ENCODE measurements at regions not wholly inside any gene's neighbourhood (a gene's known extent, or its start where the extent isn't known, plus 50 kb on each side); places are given as distances from the start of the nearest gene placed in this dataset.
"Not testable (repeated sequence)": the region's sequence is repeated elsewhere in the genome, so short reads cannot be mapped to it uniquely, and the experiment has no call there.

DNA sequence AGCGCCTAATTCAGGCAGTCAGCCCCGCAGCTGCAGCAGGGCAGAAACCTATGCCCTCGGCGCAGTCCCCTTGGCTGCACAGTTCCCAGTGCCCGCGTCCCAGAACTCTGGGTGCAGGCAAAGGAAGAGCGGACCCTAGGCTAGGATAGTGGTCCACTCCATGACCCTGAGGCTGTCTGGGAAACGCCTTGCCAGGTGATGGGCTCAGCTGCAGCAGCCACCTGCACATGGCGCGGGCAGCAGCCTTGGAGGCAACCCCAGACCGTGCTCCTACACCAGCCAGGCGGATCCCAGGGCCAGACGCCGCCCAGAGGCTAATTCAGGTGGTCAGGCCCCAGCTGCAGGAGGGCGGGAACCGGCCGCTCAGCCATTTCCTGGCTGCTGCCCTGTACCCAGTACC lies 83.0 kb downstream of the POTEC start:
- DNase-seq (ENCODE audit: low read depth): not testable (repeated sequence)

DNA sequence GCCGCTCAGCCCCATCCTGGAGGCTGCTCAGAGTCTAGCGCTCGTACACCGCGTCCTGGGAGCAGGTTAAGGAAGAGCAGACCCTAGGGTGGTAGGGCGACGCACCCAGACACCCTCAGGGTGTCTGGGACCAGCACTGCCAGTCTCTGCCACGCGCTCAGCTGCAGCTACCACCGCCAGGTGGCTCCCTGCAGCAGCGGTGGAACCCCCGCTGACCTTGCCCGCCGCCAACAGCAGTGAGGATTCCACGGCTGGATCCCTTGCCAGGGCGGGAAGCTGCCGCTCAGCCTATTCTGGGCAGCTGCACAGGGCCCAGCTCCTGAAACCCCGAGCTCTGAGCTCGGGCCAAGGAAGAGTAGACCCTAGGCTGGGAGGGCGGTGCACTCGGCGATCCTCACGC lies 83.6 kb downstream of the POTEC start:
- DNase-seq (ENCODE audit: low read depth): not testable (repeated sequence)

DNA sequence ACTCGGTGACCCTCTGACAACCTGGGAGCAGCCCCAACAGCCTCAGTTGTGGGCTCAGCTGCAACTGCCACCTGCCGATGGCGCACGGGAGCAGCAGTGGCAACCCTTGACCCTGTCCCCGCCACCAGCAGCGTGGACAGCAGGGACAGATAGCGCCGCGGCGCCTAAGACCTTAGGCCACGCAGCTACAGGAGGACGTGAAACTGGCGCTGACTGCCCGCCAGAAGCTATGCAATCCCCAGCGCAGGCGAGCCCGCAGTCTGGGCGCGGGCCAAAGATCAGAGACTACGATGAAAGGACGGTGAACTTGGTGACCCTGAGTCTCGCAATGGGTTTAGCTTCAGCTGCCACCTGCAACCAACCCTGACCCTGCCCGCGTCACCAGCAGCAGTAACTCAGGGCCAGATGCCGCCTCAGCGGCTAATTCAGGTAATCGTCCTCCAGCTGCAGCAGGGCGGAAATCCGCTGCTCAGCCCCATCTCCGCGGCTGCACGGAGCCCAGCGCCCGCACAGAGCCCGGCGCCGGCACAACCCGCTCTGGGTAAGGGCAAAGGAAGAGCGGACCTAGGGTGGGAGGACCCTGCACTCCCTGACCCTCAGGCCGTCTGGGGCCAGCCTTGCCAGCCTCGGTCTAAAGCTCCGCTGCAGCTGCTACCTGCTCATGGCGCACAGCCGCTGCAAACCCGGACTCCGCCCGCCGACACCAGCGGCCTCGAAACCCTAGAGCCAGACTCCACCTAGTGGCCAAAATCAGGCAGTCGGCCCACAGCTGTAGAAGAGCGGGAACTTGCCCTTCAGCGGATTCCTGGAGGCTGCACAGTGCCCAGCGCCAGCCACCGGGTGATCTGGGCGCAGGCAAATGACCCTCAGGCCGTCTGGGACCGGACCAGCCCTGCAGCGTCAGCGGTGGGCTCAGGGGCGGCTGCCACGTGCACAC lies 85.1 kb downstream of the POTEC start:
- DNase-seq (ENCODE audit: low read depth): not testable (repeated sequence)

DNA sequence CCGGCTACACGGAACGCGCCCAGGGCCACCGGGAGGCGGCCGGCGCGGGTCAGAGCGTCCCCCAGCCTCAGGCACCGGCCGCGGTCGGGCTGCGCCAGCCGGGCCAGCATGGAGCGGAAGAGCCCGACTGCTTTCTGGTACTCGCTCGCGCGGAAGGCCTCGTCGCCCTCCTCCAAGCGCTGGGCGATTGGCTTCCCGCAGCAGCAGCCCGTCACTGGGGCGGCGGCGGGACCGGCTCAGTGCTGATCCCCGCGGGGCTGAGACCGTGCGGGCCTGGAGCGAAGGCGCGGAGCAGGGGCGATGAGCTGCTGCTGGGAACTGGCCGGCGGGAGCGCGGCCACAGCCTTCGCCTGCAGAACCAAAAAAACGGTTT lies 92.8 kb downstream of the POTEC start:
- not testable (repeated sequence) for DNase-seq (ENCODE audit: low read depth)

DNA sequence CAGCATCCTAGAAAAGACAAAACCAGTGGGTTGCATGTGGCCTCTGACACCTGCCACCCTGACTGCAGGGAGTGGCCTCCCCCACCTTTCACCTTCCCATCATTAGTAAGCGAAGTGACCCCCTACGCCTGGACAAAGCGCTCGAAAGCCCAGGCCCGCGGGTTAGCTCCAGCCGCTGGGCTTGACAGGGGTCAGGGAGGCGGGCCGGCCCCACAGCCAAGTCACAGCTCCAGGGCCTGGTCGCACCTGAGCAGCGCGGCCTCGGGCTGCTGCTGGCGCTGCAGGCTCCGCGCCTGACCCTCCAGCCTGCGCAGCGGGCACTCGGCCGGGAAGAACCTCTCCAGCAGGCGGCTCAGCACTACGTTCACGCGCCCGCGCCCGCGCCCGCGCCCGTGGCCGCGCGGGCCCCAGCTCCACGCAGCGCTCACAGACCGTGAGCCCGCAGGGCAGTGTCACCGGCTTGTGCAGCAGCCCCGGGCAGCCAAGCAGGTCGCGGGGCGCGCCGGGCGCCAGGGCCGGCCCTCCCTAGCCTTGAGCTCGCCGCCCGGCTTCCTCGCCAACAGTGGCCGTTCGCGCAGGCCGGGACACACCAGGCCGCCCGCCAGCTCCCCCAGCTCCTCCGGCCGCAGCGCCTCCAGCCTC lies 93.3 kb downstream of the POTEC start:
- DNase-seq (ENCODE audit: low read depth): not testable (repeated sequence)

DNA sequence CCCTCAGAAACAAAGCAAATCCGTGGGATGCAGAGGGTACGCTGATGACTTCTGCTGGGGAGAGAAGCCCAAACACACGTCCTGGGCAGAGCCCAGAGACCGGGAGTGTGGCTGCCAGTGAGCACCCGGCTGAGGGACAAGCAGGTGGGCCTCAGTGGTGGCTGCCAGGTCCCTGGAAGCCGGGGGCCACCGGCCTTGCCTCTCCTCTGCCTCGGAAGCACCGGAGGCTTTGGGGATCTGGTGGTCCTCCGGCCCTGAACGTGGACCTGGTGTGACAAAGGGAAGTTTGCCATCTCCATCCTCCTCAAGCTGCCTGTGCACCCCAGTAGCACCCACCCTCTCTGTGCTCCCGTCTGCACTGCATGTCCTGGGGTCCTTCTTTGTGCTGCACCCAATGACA lies 94.3 kb downstream of the POTEC start:
- not testable (repeated sequence) for DNase-seq (ENCODE audit: low read depth)

DNA sequence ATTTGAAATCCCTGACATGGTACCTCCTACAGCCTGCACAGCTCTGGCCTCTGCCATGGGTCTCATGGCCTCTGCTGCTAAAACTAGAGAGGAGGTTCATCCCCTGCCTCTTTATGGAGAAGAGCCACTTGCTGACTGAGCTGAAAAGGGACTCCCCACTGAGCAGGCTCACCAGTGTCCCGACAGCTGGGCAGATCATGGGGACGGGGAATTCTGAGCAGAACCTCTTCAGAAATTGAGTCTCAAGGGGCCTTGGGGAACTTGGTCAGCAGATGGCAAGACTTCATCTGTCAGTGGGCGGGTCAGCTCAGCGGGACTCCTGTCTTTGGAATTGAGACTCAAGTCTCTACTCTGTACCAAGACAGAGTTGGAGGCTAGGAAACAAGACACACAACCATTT lies 95.7 kb downstream of the POTEC start:
- DNase-seq (ENCODE audit: low read depth): not testable (repeated sequence)

DNA sequence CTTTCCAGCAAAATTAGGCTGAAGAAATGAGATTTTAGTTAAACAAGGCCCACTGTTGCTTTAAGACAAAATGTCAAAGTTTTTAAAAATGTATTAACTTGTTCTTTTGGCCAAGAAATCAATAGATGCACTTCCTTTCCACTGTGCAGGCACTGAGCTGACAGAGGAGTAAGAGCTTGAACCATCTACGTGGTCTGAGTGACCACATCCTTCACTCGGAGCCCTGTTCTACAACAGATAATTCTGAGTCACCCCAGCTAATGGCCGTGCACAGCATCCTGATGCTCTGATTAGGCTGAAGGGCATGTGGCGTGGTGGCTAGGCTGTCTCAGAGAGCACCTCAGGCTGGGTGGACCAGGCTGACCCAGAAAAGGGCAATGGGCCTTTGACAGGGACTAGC lies 107.9 kb downstream of the POTEC start:
- not testable (repeated sequence) for DNase-seq (ENCODE audit: low read depth)

DNA sequence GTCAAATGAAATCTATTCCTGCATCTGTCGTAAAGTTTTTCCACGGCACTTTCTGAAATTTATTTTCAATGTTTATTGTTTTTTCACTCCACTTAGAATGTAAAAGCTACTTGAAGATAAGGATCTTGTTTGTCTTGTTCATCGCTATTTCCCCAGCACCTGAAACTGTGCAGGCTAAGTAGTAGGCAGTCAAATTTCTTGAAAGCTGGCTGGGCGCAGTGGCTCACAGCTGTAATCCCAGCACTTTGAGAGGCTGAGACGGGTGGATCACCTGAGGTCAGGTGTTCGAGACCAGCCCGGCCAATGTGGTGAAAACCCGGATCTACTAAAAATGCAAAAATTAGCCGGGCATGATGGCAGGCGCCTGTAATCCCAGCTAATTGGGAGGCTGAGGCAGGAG lies 111.0 kb downstream of the POTEC start:
- DNase-seq (ENCODE audit: low read depth): not testable (repeated sequence)

DNA sequence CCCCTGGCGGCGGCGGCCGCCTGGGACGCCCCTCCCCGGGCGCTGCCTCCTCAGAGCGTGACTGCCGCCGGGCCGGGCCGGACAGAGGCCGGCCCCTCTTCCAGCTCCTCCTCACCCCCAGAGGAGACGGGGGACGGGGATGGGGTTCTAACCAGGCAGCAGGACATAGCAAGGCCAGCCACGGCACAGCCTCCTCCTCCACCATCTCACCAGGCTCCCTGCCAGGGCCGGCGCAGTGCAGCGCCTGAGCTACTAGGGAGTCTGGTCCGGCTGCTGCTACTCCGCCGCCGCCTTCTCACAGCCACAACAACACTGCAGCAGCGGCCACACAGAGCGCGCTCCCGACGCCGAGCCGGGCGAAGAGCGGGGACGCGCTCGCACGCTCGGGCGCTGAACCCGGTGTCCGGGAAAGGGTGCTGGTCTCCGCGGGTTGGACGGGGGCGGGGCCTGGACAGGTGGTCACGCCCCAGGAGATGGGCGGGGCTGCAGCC lies 112.3 kb downstream of the POTEC start:
- DNase-seq (ENCODE audit: low read depth): not testable (repeated sequence)

DNA sequence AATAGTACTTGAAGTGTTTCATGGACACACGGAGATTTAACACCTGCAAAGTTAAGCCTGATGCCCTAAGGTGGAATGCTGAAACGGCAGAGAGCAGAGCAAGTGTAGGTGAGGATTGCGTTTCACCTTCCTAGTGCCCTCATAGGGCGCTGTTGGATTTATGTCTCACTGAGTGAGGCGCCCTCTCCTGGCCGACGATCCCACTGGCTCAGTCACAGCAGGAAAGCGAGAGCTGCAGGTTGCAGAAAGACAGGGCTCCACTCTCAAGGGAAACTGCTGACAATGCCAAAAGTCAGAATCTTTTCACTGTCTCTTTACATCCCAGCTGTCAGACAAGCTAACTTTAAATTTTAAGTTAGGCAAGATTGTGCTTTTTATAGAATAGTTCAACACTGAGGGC lies 127.6 kb downstream of the POTEC start:
- not testable (repeated sequence) for DNase-seq (ENCODE audit: low read depth)

DNA sequence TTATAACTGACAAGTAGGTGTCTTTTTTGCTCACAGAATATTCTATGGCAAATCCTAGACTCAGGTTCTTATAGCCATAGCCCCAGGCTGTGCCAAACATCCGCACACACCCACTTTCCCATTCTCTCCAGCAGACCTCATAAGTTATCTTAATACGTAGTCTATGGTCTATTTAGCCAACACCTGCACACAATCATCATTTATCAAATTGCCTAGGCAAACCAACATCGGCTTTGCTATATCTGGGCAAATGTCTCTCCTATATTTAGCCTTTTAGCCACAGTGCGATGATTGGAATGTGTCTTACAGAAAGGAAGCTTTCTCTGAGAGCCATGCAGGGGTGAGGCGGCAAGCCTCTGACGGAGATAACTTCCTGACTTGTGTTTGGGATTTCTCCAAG lies 128.0 kb downstream of the POTEC start:
- not testable (repeated sequence) for DNase-seq (ENCODE audit: low read depth)

DNA sequence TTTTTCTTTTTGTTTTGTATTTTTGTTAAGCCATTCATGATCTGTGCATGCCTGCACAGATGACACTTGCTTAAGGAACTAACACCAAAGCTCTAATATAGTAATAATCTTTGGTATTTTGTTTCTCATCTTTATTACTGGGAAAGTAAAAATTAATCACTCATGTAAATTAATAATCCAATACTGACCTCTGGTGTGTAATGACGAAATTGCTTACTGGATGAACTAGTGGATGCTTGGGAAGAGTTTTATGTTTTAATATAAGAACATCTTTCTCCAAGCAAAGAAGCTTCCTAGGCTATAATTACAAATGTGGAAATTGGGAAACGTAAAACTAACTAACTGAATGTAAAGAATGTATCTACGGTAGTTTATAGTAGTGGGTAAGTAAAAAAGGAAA lies 147.9 kb downstream of the POTEC start:
- DNase-seq (ENCODE audit: low read depth): not testable (repeated sequence)

DNA sequence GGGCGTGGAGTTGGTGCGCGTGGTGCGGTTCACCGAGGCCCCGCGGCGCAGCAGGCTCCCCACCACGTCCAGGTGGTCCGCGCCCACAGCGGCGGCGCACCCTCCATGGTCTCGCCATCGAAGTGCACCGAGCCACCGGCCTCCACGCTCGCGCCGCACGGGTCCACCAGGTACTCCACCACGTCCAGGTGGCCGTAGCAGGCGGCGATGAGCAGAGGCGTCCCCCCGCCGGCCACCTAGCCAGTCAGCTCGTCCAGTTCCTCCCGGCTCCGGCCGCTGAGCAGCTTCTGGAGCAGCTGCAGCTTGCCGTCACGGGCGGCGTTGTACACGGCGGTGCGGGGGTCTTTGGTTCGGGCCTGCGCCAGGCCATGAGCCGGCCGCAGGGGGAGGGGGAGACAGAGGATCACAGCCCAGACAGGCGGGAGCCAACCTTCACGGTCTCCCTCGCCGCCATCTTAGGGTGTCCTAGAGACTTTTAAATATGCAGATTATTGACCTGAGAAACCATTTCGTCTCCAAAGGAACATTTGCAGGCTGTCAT lies 149.8 kb downstream of the POTEC start:
- not testable (repeated sequence) for DNase-seq (ENCODE audit: low read depth)

DNA sequence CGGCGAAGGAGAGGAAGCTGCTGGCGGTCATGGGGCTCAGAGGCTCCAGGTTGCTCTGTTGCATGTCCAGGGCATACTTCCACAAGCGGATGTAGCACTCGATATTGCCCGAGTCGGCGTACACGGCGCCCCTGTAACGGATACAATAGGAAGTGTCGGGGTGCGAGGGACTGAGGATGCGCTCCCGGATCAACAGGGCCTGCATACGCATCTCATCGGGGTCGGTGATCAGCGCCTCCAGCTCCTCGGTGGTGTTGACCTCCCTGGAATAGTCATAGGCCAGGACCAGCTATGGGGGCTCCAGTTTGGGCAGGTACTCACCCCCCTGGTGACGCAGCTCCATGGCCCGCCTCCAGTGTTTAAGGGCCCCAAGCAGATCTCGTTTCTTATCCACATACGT lies 150.8 kb downstream of the POTEC start:
- DNase-seq (ENCODE audit: low read depth): not testable (repeated sequence)

DNA sequence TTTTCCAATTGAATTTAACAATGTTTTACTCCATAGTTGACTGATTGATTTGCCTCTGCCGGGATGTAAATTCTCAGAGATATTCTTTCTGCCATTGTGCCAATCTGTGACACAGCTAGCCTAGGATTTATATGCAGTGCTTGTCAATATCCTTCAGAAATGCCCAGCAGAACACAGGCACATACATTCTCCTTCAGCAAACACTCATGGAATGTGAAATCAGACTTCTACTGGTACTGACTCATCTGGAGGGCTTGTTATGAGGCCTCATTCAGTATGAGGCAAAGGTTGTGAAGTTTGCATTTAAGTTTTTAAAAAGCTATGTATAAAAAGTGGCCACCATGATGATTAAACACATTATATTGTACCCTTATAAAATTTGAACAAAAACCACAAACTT lies 158.4 kb downstream of the POTEC start:
- DNase-seq (ENCODE audit: low read depth): not testable (repeated sequence)

DNA sequence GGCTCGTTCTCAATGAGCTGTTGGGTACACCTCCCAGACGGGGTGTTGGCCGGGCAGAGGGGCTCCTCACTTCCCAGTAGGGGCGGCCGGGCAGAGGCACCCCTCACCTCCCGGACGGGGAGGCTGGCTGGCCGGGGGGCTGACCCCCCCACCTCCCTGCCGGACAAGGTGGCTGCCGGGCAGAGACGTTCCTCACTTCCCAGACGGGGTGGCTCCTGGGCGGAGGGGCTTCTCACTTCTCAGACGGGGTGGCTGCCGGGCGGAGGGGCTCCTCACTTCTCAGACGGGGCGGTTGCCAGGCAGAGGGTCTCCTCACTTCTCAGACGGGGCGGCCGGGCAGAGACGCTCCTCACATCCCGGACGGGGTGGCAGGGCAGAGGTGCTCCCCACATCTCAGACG lies 160.7 kb downstream of the POTEC start:
- not testable (repeated sequence) for DNase-seq (ENCODE audit: low read depth)

DNA sequence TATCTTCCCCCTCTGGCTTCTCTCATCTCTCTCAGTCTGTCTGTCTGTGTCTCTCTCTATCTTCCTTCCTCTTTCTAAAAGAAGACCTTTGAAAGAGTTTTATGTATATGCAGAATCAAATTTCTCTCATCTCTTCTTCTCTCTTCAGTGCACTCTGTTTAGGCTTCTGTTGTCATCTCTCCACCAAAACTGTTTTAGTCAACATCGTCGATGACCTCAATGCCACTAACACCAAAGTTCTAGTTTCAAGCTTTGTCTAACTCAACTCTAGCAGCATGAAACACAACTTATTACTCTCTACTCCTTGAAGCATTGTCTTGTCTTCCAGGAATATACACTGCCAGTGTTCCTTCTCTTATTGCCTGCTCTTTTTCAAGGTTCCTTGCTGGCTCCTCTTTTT lies 163.9 kb downstream of the POTEC start:
- not testable (repeated sequence) for DNase-seq (ENCODE audit: low read depth)

DNA sequence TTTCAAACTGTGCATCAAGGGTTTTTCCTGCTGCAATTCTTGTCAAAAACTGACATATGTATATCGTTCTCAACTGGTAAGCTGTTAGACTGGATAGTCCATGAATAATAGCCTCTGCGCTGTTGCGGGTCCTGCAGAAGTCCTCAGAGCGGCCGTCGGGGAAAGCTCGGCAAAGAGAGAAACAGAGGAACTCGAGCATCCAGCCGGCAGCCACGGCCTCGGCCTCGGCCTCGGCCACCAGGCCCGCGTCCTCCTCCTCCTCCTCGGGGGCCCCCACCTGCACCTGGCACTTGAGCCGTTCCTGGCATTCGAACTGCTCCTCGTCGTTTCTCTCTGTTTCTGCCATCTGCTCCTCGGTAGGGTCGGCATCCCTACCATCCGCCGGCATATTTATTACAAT lies 165.0 kb downstream of the POTEC start:
- not testable (repeated sequence) for DNase-seq (ENCODE audit: low read depth)

DNA sequence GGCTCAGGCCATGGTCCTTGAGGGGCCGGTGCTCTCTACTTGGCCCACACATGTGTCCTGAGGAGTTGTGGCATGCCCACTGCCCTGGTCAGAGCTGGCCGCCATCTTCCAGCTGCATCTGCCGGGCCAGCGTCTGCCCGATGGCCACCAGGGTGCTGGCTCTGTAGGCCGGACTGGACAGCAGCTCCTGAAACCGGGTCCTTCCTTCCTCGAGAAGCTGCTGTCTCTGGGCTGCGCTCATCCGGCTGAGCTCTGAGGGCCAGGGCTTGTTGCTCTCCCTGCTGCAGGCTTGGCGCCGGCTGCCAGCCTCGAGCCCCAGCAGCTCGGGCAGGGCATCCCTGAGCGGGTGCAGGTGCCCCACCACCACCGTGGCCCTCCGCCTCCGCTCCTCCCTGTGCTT lies 182.1 kb downstream of the POTEC start:
- not testable (repeated sequence) for DNase-seq (ENCODE audit: low read depth)

DNA sequence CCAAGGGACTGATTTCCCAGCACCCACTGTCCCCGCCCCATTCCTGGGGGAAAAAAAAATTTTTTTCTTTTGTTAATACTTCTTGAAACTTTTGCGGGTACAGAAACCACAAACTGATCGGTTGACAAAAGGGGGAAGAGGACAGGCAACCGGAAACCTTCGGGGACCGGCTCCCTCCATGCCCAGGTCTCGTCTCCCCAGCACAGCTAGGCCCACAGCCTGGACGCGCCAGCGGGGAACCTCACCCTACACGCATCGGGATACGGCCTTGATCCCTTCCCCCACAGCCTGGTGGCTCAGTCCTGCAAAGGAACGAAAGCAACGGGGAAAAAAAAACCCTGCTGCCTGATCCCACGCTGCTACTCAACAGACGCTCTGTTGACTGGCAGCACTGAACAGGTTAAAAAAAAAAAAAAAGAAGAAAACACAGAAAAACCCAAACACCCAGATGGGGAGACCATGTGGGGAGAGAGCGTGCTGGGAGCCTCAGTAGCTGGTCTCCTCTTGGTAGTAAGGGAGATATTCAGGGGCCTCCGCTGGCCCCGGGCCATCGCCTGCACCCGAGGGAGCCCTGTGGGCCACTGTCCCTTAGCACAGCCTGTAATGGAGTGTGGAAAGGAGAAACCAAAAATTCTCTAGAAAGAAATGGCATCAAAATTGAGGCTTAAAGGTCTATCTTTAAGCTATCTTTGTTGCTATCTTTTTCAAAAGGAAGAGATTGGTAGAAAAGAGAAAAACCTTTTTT lies 185.7 kb downstream of the POTEC start:
- not testable (repeated sequence) for DNase-seq (ENCODE audit: low read depth)

DNA sequence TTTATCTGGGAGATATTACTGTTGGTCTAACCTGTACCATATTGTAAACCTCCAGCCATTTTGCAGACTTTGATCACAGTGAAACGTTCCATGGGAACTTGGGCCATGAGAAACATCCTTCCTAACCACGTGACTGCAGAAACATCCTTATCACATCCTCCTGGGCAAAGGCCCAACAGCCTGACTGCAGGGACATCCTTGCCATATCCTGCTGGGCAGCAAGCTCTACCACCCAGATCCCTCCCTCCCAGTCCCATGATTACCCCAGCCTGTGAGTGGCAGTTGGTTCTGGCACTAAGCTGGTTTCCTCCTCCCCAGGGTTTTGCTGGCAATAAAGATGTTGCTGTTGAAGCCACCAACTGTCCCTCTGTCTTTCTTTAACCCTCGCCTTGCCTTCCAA lies 201.2 kb downstream of the POTEC start:
- DNase-seq (ENCODE audit: low read depth): not testable (repeated sequence)
